HepG2 (cell line): ENCODE measurements at regions not wholly inside any gene's neighbourhood (a gene's known extent, or its start where the extent isn't known, plus 50 kb on each side); places are given as distances from the start of the nearest gene placed in this dataset.

ENCODE experiments used
- MAFF ChIP-seq: IDR thresholded peaks from 2 replicates; pipeline ENCODE4 v1.6.1; 2011; ENCODE audit warnings: low read depth, low read length, improper control_type of control experiment
- RARA ChIP-seq: IDR thresholded peaks from 2 replicates; pipeline ENCODE4 v1.6.1; 2016; ENCODE audit warnings: missing genetic modification reagents, missing compliant biosample characterization
- SRSF1 ChIP-seq: fragments of 200-400 bp; formaldehyde crosslinking; optimal IDR thresholded peaks from 2 replicates; pipeline ENCODE3; 2017; ENCODE audit warnings: mild to moderate bottlenecking, low read depth, low read length, moderate library complexity
- UBTF ChIP-seq: sonication (generic); formaldehyde crosslinking; IDR thresholded peaks from 2 replicates; pipeline ENCODE4 v1.4.0; 2020; ENCODE audit warnings: mild to moderate bottlenecking, missing genetic modification reagents
- ZBTB33 ChIP-seq: sonication (generic); formaldehyde crosslinking; IDR thresholded peaks from 2 replicates; pipeline ENCODE4 v1.4.0; 2020; ENCODE audit warnings: missing genetic modification reagents
- ZBTB34 ChIP-seq: sonication (generic); formaldehyde crosslinking; IDR thresholded peaks from 2 replicates; pipeline ENCODE4 v1.8.0; 2022; ENCODE audit warnings: mild to moderate bottlenecking, missing genetic modification reagents
- ZFP91 ChIP-seq: sonication (generic); formaldehyde crosslinking; IDR thresholded peaks from 2 replicates; pipeline ENCODE4 v1.9.0; 2022; ENCODE audit warnings: missing genetic modification reagents, mild to moderate bottlenecking, borderline replicate concordance
- ZHX2 ChIP-seq, 2 experiments: sonication (generic) in 1 of 2; formaldehyde crosslinking in 1 of 2; IDR thresholded peaks; 2 replicates each; pipeline versions ENCODE4 v1.6.1 to v1.9.0; 2014 to 2022; ENCODE audit warnings: antibody characterized with exemption in 1 of 2, borderline replicate concordance in 1 of 2, inconsistent platforms in 1 of 2, low read depth in 1 of 2, missing genetic modification reagents in 1 of 2
- ZKSCAN1 ChIP-seq: fragments of 150-350 bp; IDR thresholded peaks from 2 replicates; pipeline ENCODE4 v1.6.1; 2014; ENCODE audit warnings: low read length
- ZNF205 ChIP-seq: IDR thresholded peaks from 2 replicates; pipeline ENCODE4 v1.6.1; 2018; ENCODE audit warnings: missing biosample characterization, missing genetic modification reagents
- ZNF251 ChIP-seq: sonication (generic); formaldehyde crosslinking; IDR thresholded peaks from 2 replicates; pipeline ENCODE4 v1.9.0; 2021; ENCODE audit warnings: mild to moderate bottlenecking, missing genetic modification reagents
- ZNF263 ChIP-seq: sonication (generic); formaldehyde crosslinking; IDR thresholded peaks from 2 replicates; pipeline ENCODE4 v1.4.0; 2020; ENCODE audit warnings: missing genetic modification reagents
- ZNF577 ChIP-seq: sonication (generic); formaldehyde crosslinking; IDR thresholded peaks from 2 replicates; pipeline ENCODE4 v1.4.0; 2020; ENCODE audit warnings: mild to moderate bottlenecking, low read depth, missing genetic modification reagents, borderline replicate concordance
- ZNF580 ChIP-seq: IDR thresholded peaks from 2 replicates; pipeline ENCODE4 v1.6.1; 2016; ENCODE audit warnings: low read depth, borderline replicate concordance
- ZNF816 ChIP-seq: sonication (generic); formaldehyde crosslinking; IDR thresholded peaks from 2 replicates; pipeline ENCODE4 v1.8.0; 2022; ENCODE audit warnings: missing genetic modification reagents, mild to moderate bottlenecking, borderline replicate concordance

GRCh38 chr6:26272171-26272637 is 92.8 kb upstream of the BTN3A2 start (continued):
- TF ChIP-seq ZNF580 (peak; percentile 42; the same call in 1 of the 2 replicates), ZNF205 (CRISPR knock-in tag) (0 out of 2 replicates have a peak, but pooled peaks have one; percentile 22), ZBTB33 (CRISPR knock-in tag) (0 out of 2 replicates have a peak, but pooled peaks have one; percentile 39), ZNF251 (no peak), RARA (no peak), ZNF577 (CRISPR knock-in tag) (no peak), MAFF (no peak), ZNF816 (no peak), ZHX2 (IDR thresholded peaks at IDR 0.05; ENCODE audit: low read depth) (no peak), ZHX2 (CRISPR knock-in tag; IDR thresholded peaks at IDR 0.05; ENCODE audit: borderline replicate concordance) (no peak), ZBTB34 (no peak), ZNF263 (no peak), UBTF (0 out of 2 replicates have a peak, but pooled peaks have one; percentile 3), SRSF1 (no peak), ZKSCAN1 (no peak), ZFP91 (CRISPR knock-in tag) (peak; percentile 10; the same call in 1 of the 2 replicates)
